DMS53 (cell line): ENCODE measurements at regions not wholly inside any gene's neighbourhood (a gene's known extent, or its start where the extent isn't known, plus 50 kb on each side); places are given as distances from the start of the nearest gene placed in this dataset.
"Not testable (repeated sequence)": the region's sequence is repeated elsewhere in the genome, so short reads cannot be mapped to it uniquely, and the experiment has no call there.

Experiments used
- DNase-seq: peaks from one replicate; lab custom pipeline; 2025; lab: John Stamatoyannopoulos, UW

GRCh38 chr15:92705764-92706163, 50.2 kb upstream of the FAM174B start:
- DNase-seq: no peak

GRCh38 chr15:92706201-92706600, 50.6 kb upstream of the FAM174B start:
- no peak for DNase-seq

GRCh38 chr15:92707880-92708551, 52.4 kb upstream of the FAM174B start:
- no peak for DNase-seq

GRCh38 chr15:92708635-92709034, 53.1 kb upstream of the FAM174B start:
- no peak for DNase-seq

GRCh38 chr15:92709110-92709790, 53.7 kb upstream of the FAM174B start:
- no peak for DNase-seq

GRCh38 chr15:92711457-92711831, 55.9 kb upstream of the FAM174B start:
- DNase-seq: no peak

GRCh38 chr15:92714077-92714476, 58.5 kb upstream of the FAM174B start:
- DNase-seq: peak; percentile 61

GRCh38 chr15:92714477-92715401, 59.2 kb upstream of the FAM174B start:
- peak; percentile 77 for DNase-seq

GRCh38 chr15:92715758-92716157, 60.2 kb upstream of the FAM174B start:
- DNase-seq: no peak

- no peak for DNase-seq
Observed at GRCh38 chr15:92719021-92719420, 63.4 kb upstream of the FAM174B start.

- no peak for DNase-seq
Observed at GRCh38 chr15:92724144-92724543, 68.6 kb upstream of the FAM174B start.

- no peak for DNase-seq
Observed at GRCh38 chr15:92725171-92725570, 69.6 kb upstream of the FAM174B start.

GRCh38 chr15:92728266-92728665, 72.7 kb upstream of the FAM174B start:
- no peak for DNase-seq

- DNase-seq: no peak
Observed at GRCh38 chr15:92733090-92733933, 77.7 kb upstream of the FAM174B start.

- peak; percentile 60 for DNase-seq
Observed at GRCh38 chr15:92733934-92734521, 78.5 kb upstream of the FAM174B start.

- DNase-seq: not testable (repeated sequence)
Observed at GRCh38 chr15:92739246-92739645, 83.7 kb upstream of the FAM174B start.

- DNase-seq: no peak
Observed at GRCh38 chr15:92745845-92746271, 90.3 kb upstream of the FAM174B start.

GRCh38 chr15:92747047-92747446, 91.5 kb upstream of the FAM174B start:
- no peak for DNase-seq

- no peak for DNase-seq
Observed at GRCh38 chr15:92749216-92749615, 93.6 kb upstream of the FAM174B start.

GRCh38 chr15:92749946-92750345, 94.4 kb upstream of the FAM174B start:
- DNase-seq: no peak

- peak; percentile 60 for DNase-seq
Observed at GRCh38 chr15:92751528-92751927, 96.0 kb upstream of the FAM174B start.
